ENCODE measurements at regions not wholly inside any gene's neighbourhood (a gene's known extent, or its start where the extent isn't known, plus 50 kb on each side); places are given as distances from the start of the nearest gene placed in this dataset.

DNA sequence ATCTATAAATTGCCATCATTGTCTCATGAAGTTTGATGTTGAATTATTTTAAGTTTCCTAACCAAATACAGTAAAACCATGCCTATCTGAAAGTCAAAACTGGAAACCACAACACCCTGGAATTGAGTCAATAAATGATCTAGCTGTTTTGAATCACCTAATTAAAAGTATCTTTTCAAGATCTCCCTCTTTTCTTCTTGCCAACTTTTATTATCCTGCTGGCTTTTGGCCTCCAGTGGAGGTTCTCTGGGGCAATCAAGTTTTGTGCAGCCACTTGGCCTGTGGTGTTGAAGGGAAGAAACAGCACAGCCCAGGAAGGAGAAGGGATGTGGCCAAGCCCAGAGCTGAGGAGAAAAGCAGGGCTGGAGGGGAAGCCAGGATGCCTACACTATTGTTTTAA lies 255.4 kb downstream of the COG6 start:
- Histone ChIP-seq H3K4me3 (ENCODE audit: low read depth, low read length) (no peak overlapping the region), H3K27me3 (ENCODE audit: control insufficient read depth, insufficient read depth, low read length) (no peaks in the 10 kb centered on the region), H3K27ac (ENCODE audit: low read depth, low read length) (no peak overlapping the region), H3K9me3 (ENCODE audit: control insufficient read depth, insufficient read depth, low read length) (no peaks in the 10 kb centered on the region)
- DNase-seq (ENCODE audit: low read depth, low spot score) = no peak
- ChIA-PET POLR2A (no interaction called here), CTCF (interaction anchor here (0.7 kb wide), 1 partner anchor 514 kb away, joined by 4 read pairs; no protein-coding TSS in a partner anchor)
- TF ChIP-seq, protein P1, sequence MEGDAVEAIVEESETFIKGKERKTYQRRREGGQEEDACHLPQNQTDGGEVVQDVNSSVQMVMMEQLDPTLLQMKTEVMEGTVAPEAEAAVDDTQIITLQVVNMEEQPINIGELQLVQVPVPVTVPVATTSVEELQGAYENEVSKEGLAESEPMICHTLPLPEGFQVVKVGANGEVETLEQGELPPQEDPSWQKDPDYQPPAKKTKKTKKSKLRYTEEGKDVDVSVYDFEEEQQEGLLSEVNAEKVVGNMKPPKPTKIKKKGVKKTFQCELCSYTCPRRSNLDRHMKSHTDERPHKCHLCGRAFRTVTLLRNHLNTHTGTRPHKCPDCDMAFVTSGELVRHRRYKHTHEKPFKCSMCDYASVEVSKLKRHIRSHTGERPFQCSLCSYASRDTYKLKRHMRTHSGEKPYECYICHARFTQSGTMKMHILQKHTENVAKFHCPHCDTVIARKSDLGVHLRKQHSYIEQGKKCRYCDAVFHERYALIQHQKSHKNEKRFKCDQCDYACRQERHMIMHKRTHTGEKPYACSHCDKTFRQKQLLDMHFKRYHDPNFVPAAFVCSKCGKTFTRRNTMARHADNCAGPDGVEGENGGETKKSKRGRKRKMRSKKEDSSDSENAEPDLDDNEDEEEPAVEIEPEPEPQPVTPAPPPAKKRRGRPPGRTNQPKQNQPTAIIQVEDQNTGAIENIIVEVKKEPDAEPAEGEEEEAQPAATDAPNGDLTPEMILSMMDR (IDR thresholded peaks at IDR 0.05; ENCODE audit: low read depth, low read length) = no peak

DNA sequence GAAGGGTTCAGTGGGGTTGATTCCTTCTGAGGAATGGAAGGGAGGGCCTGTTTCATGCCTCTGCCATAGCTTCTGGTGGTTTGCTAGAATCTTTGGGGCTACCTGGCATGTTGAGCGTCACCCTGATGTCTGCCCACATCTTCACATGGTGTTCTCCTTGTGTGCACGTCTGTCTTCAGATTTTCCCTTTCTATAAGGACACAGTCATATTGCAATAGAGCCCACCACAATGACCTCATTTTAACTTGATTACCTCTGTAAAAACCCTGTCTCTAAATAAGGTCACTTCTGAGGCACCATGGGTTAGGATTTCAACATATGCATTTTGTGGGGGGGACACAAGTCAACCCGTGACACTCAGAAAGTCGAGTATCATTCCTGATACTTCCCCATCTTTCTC lies 257.9 kb downstream of the COG6 start:
- Histone ChIP-seq H3K27ac (ENCODE audit: low read depth, low read length) (no peak overlapping the region), H3K27me3 (ENCODE audit: control insufficient read depth, insufficient read depth, low read length) (no peaks in the 10 kb centered on the region), H3K4me3 (ENCODE audit: low read depth, low read length) (no peak overlapping the region), H3K9me3 (ENCODE audit: control insufficient read depth, insufficient read depth, low read length) (no peaks in the 10 kb centered on the region)
- DNase-seq (ENCODE audit: low read depth, low spot score) = no peak
- CTCF ChIA-PET = interaction anchor here (0.7 kb wide), 1 partner anchor 31 kb away, joined by 3 read pairs; no protein-coding TSS in a partner anchor
- POLR2A ChIA-PET = no interaction called here
- TF ChIP-seq, protein P1 (IDR thresholded peaks at IDR 0.05; ENCODE audit: low read depth, low read length) = no peak

DNA sequence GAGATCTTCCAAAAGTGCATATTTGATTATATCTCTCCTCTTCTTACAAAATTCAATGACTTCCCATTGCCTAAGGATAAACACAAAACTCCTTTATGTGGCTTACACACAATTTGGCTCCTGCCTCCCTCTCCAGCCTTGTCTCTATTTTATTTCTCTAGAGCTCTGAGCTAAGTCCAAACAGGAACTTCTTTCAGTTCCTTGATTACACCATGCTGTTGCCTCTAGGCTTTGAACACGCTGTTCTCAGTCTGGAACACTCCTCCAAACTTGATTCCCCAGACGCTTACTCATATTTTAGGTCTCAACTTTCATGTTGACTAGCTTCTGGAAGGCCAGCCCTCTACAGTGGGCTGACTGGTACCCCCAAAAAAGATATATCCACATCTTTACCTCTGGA lies 258.5 kb downstream of the COG6 start:
- Histone ChIP-seq H3K9me3 (ENCODE audit: control insufficient read depth, insufficient read depth, low read length) (no peaks in the 10 kb centered on the region), H3K27ac (ENCODE audit: low read depth, low read length) (no peak overlapping the region), H3K27me3 (ENCODE audit: control insufficient read depth, insufficient read depth, low read length) (no peaks in the 10 kb centered on the region), H3K4me3 (ENCODE audit: low read depth, low read length) (no peak overlapping the region)
- CTCF ChIA-PET = no interaction called here
- POLR2A ChIA-PET = no interaction called here
- TF ChIP-seq, protein P1 (IDR thresholded peaks at IDR 0.05; ENCODE audit: low read depth, low read length) = no peak
- no peak for DNase-seq (ENCODE audit: low read depth, low spot score)

DNA sequence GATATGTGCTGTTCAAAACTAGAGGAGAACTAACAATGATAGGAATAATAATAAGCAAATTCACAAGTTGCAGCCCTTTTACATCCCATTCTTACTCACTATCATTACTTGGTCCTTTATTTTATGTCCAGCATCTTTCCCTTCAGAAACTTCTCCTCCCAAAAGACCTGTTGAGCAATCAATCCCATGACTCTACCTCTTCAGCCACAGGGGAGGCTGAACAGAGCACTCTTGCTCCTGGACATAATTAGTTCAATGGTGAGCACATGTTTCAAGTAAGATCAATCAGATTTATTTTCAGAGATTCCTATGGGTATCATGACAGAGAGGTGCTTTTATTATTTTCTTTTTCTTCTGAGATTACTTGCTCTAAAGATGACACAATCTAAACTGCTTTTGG lies 260.0 kb downstream of the COG6 start:
- ChIA-PET CTCF (interaction anchor here (0.8 kb wide), 1 partner anchor 767 kb away, joined by 8 read pairs; no protein-coding TSS in a partner anchor), POLR2A (no interaction called here)
- no peak for DNase-seq (ENCODE audit: low read depth, low spot score)
- H3K27me3 ChIP-seq (ENCODE audit: control insufficient read depth, insufficient read depth, low read length) = no peaks in the 10 kb centered on the region
- TF ChIP-seq, protein P1 (IDR thresholded peaks at IDR 0.05; ENCODE audit: low read depth, low read length) = no peak
- no peak overlapping the region for H3K27ac ChIP-seq (ENCODE audit: low read depth, low read length)
- H3K9me3 ChIP-seq (ENCODE audit: control insufficient read depth, insufficient read depth, low read length) = no peaks in the 10 kb centered on the region
- no peak overlapping the region for H3K4me3 ChIP-seq (ENCODE audit: low read depth, low read length)

DNA sequence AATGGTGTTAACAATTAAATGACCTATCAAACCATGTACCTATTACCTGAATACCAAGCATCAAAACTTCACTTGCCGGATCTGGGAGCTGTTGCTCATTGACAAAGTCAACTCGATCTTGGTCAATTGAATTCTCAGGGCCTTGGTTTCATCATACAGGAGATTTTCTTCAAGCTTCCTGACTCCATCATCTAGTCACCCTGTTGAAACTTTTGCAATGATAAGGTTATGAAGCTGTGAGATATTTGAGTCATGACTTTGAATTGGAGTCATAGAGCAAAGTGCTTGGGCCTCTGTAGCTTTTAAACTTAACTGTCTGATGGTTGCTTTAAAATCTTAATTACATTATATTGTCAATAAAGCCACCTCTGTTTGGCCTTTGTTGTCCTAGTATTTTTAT lies 260.9 kb downstream of the COG6 start:
- H3K4me3 ChIP-seq (ENCODE audit: low read depth, low read length) = no peak overlapping the region
- TF ChIP-seq, protein P1 (IDR thresholded peaks at IDR 0.05; ENCODE audit: low read depth, low read length) = no peak
- DNase-seq (ENCODE audit: low read depth, low spot score) = no peak
- H3K9me3 ChIP-seq (ENCODE audit: control insufficient read depth, insufficient read depth, low read length) = no peaks in the 10 kb centered on the region
- H3K27ac ChIP-seq (ENCODE audit: low read depth, low read length) = no peak overlapping the region
- no peaks in the 10 kb centered on the region for H3K27me3 ChIP-seq (ENCODE audit: control insufficient read depth, insufficient read depth, low read length)
- POLR2A ChIA-PET = no interaction called here
- CTCF ChIA-PET = interaction anchor here (0.8 kb wide), 1 partner anchor 766 kb away, joined by 8 read pairs; no protein-coding TSS in a partner anchor

All from AG04450 (cell line).